ENCODE measurements at regions not wholly inside any gene's neighbourhood (a gene's known extent, or its start where the extent isn't known, plus 50 kb on each side); places are given as distances from the start of the nearest gene placed in this dataset.

- Histone ChIP-seq H3K4me3 (ENCODE audit: low read length) (no peak overlapping the region), H3K36me3 (ENCODE audit: insufficient read depth, low read length) (no peaks in the 10 kb centered on the region), H3K27ac (ENCODE audit: low read depth, low read length) (no peak overlapping the region), H3K4me1 (ENCODE audit: insufficient read depth, low read length) (peaks cover 4% of the 10 kb centered on the region; the same call in 1 of the 2 replicates), H3K27me3 (ENCODE audit: insufficient read depth, low read length) (no peaks in the 10 kb centered on the region), H3K9me3 (ENCODE audit: insufficient read depth, low read depth, low read length) (no peaks in the 10 kb centered on the region), H3K9ac (ENCODE audit: low read depth, low read length) (no peak overlapping the region)
- 92% methylated on average over 4 of the region's 4 CpGs for WGBS
Measured at GRCh38 chr5:123906698-123907295, 394.8 kb downstream of the CSNK1G3 start.

DNA sequence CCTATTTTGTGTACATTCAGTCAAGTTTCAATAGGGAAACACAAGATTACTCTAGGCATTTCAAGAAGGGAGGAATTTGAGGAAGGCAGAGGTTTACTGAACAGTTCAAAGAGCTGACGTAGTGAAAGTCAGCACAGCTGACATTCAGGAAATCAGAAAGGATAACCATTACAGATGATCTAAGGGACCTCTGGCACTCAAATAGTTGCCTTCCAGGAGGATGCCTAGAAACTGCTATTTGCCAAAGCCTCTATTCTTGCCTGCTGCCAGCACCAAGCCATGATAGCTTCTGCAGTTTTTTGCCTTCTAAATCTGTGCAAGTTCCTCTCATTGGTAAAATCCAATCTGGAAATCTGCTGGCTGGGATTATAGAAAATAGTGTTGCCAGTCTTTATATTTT, 373.1 kb downstream of the CSNK1G3 start:
- WGBS = 96% methylated on average over 1 of the region's 1 CpG
- Histone ChIP-seq H3K9me3 (ENCODE audit: insufficient read depth, low read depth, low read length) (no peaks in the 10 kb centered on the region), H3K27ac (ENCODE audit: low read depth, low read length) (no peak overlapping the region), H3K9ac (ENCODE audit: low read depth, low read length) (no peak overlapping the region), H3K4me1 (ENCODE audit: insufficient read depth, low read length) (peaks cover 20% of the 10 kb centered on the region), H3K27me3 (ENCODE audit: insufficient read depth, low read length) (no peaks in the 10 kb centered on the region), H3K36me3 (ENCODE audit: insufficient read depth, low read length) (no peaks in the 10 kb centered on the region), H3K4me3 (ENCODE audit: low read length) (no peak overlapping the region)

DNA sequence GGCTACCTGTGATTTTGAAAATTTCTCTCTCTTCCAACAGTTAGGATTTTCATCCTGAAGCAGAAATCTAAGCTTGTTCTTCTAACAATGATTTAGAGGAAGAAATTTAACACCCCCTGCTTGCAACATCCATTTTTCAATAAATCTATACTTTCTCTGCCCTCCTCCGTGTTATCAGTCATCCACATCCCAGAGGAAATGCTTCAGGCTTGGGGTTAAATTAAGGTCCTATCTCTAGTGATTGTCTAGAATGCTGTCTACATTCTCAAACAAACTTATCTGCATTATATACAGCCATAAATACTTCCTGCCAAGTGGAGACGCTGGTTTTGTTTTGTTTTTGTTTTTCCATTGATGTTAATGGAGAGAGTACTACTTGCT, 371.0 kb downstream of the CSNK1G3 start:
- Histone ChIP-seq H3K9me3 (ENCODE audit: insufficient read depth, low read depth, low read length) (no peaks in the 10 kb centered on the region), H3K36me3 (ENCODE audit: insufficient read depth, low read length) (no peaks in the 10 kb centered on the region), H3K27me3 (ENCODE audit: insufficient read depth, low read length) (no peaks in the 10 kb centered on the region), H3K4me1 (ENCODE audit: insufficient read depth, low read length) (peaks cover 37% of the 10 kb centered on the region), H3K27ac (ENCODE audit: low read depth, low read length) (no peak overlapping the region), H3K4me3 (ENCODE audit: low read length) (no peak overlapping the region), H3K9ac (ENCODE audit: low read depth, low read length) (no peak overlapping the region)
- 60% methylated on average over 1 of the region's 2 CpGs for WGBS

DNA sequence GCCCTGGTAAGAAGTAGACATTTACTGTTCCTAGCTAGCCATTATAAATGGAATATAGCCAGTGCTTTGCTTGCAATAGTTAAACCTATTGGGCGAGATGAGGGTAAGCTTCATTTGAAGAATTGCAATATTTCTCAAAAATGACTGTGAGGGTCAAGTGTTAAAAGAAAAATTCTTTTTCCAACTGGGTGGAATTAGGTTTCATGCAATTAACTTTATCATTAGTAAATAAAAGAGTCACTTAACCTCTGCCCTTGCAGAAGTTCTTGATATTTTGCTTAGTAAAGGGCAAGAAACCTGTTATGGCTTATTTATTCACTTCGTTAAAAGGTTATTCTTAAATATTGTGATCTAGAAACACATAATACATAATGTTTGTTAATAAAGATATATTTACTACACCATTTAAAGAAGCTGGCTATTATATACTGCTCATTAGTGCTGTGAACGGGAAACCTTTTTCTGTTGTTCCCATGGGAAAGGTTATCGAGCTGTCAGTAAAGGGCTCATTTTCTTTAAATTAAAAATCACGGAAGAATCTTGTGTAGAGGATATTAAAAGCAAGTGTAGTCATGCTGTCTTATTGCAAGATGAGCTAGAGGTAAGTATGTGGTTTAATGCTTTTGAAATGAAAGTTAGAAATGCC, 370.5 kb downstream of the CSNK1G3 start:
- Histone ChIP-seq H3K4me1 (ENCODE audit: insufficient read depth, low read length) (peaks cover 37% of the 10 kb centered on the region), H3K9ac (ENCODE audit: low read depth, low read length) (no peak overlapping the region), H3K27ac (ENCODE audit: low read depth, low read length) (no peak overlapping the region), H3K9me3 (ENCODE audit: insufficient read depth, low read depth, low read length) (no peaks in the 10 kb centered on the region), H3K4me3 (ENCODE audit: low read length) (no peak overlapping the region), H3K27me3 (ENCODE audit: insufficient read depth, low read length) (no peaks in the 10 kb centered on the region), H3K36me3 (ENCODE audit: insufficient read depth, low read length) (no peaks in the 10 kb centered on the region)
- 70% methylated on average over 4 of the region's 5 CpGs for WGBS

GRCh38 chr5:123881759-123882244, 369.8 kb downstream of the CSNK1G3 start:
- no peak overlapping the region for H3K4me3 ChIP-seq (ENCODE audit: low read length)
- H3K9me3 ChIP-seq (ENCODE audit: insufficient read depth, low read depth, low read length) = no peaks in the 10 kb centered on the region
- 80% methylated on average over 6 of the region's 6 CpGs for WGBS
- H3K27me3 ChIP-seq (ENCODE audit: insufficient read depth, low read length) = no peaks in the 10 kb centered on the region
- H3K4me1 ChIP-seq (ENCODE audit: insufficient read depth, low read length) = peaks cover 41% of the 10 kb centered on the region
- no peak overlapping the region for H3K9ac ChIP-seq (ENCODE audit: low read depth, low read length)
- H3K27ac ChIP-seq (ENCODE audit: low read depth, low read length) = no peak overlapping the region
- H3K36me3 ChIP-seq (ENCODE audit: insufficient read depth, low read length) = no peaks in the 10 kb centered on the region

DNA sequence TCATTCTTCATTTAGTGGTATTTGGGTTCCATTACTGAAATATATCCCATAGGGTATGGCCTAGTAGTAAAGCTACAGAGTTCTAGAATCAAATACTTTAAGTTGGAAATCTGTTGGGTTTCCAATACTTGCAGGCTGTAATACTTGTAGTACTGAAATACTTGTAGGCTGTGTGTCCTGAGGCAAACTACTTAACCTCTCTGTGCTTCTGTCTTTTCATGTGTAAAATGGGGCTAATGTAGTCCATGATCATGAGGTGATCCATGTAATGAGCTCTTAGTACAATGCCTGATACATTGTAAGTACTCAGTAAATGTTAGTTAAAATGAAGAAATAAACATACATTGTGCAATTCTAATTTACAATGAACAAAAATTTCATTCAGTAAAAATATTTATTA, 368.9 kb downstream of the CSNK1G3 start:
- Histone ChIP-seq H3K4me1 (ENCODE audit: insufficient read depth, low read length) (peaks cover 50% of the 10 kb centered on the region), H3K27me3 (ENCODE audit: insufficient read depth, low read length) (no peaks in the 10 kb centered on the region), H3K36me3 (ENCODE audit: insufficient read depth, low read length) (no peaks in the 10 kb centered on the region), H3K27ac (ENCODE audit: low read depth, low read length) (no peak overlapping the region), H3K9me3 (ENCODE audit: insufficient read depth, low read depth, low read length) (no peaks in the 10 kb centered on the region), H3K4me3 (ENCODE audit: low read length) (no peak overlapping the region), H3K9ac (ENCODE audit: low read depth, low read length) (no peak overlapping the region)

DNA sequence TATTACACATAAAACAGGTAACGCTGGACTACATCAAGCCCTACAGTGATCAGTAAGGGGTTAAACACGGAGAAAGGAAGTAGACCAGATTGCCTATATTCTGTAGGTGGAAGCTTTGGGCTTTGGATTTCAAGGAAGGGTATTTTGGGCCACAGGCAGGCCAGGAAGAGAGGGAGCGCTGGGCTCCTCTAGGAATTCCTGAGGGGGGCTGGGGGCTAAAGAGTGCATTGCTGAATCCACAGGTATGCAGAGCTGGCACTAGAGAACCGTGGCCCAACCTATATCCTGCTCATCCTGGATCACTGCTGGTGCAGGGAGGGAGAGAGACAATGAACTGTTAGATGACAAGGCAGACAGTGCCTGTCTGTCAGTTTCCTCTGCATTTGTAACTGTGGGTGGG, 367.1 kb downstream of the CSNK1G3 start:
- Histone ChIP-seq H3K4me3 (ENCODE audit: low read length) (no peak overlapping the region), H3K36me3 (ENCODE audit: insufficient read depth, low read length) (no peaks in the 10 kb centered on the region), H3K27ac (ENCODE audit: low read depth, low read length) (no peak overlapping the region; the same call in 1 of the 2 replicates), H3K9ac (ENCODE audit: low read depth, low read length) (no peak overlapping the region), H3K4me1 (ENCODE audit: insufficient read depth, low read length) (peaks cover 68% of the 10 kb centered on the region), H3K27me3 (ENCODE audit: insufficient read depth, low read length) (no peaks in the 10 kb centered on the region), H3K9me3 (ENCODE audit: insufficient read depth, low read depth, low read length) (no peaks in the 10 kb centered on the region)
- WGBS = 55% methylated on average over 4 of the region's 4 CpGs

GRCh38 chr5:123876276-123876790, 364.4 kb downstream of the CSNK1G3 start:
- whole genome bisulfite sequencing = 14% methylated on average over 4 of the region's 4 CpGs
- peak overlapping the region; percentile 64 for H3K9ac ChIP-seq (ENCODE audit: low read depth, low read length)
- peak overlapping the region; percentile 91 for H3K27ac ChIP-seq (ENCODE audit: low read depth, low read length)
- H3K9me3 ChIP-seq (ENCODE audit: insufficient read depth, low read depth, low read length) = no peaks in the 10 kb centered on the region
- H3K4me3 ChIP-seq (ENCODE audit: low read length) = peak overlapping the region; percentile 28
- H3K4me1 ChIP-seq (ENCODE audit: insufficient read depth, low read length) = peaks cover 65% of the 10 kb centered on the region
- H3K27me3 ChIP-seq (ENCODE audit: insufficient read depth, low read length) = no peaks in the 10 kb centered on the region
- no peaks in the 10 kb centered on the region for H3K36me3 ChIP-seq (ENCODE audit: insufficient read depth, low read length)

DNA sequence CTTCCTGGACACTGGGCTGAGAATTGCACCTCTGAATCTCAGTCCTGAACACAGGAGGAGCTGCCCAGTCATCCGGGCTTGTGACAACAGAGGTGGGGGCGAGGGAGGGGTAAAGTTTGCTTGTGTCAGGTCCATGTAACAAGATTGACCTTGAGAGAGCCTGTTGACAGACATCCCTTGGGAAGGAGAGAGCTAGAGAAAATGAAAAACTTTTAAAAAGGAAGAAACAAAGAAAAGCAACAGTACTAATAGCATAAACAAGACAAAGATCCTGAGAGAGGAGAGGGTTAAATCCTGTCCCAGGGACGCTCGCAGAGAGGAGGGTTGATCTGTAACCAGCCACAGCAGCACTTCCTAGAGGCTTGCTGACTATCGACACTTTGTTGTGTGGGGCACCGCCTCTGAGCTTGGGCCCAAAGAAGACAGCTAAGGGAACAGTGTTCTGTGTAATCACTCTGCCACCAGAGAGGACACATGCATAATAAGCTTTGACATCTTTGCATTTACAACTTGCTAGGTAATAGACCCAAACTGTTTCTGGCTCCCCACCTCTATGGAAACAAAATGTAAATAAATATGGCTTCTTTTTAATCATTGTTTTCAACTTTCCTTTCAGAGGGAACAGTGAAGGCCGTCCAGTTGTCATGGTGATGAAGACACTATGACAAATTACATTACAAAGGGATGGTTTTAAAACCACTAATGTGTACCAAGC, 363.7 kb downstream of the CSNK1G3 start:
- Histone ChIP-seq H3K27ac (ENCODE audit: low read depth, low read length) (peak overlapping the region; percentile 91), H3K36me3 (ENCODE audit: insufficient read depth, low read length) (no peaks in the 10 kb centered on the region), H3K9me3 (ENCODE audit: insufficient read depth, low read depth, low read length) (no peaks in the 10 kb centered on the region), H3K4me3 (ENCODE audit: low read length) (peak overlapping the region; percentile 28), H3K9ac (ENCODE audit: low read depth, low read length) (peak overlapping the region; percentile 64), H3K27me3 (ENCODE audit: insufficient read depth, low read length) (no peaks in the 10 kb centered on the region), H3K4me1 (ENCODE audit: insufficient read depth, low read length) (peaks cover 64% of the 10 kb centered on the region)
- WGBS = 0% methylated on average over 6 of the region's 7 CpGs

GRCh38 chr5:123874600-123875201, 362.7 kb downstream of the CSNK1G3 start:
- H3K4me1 ChIP-seq (ENCODE audit: insufficient read depth, low read length) = peaks cover 63% of the 10 kb centered on the region
- H3K9me3 ChIP-seq (ENCODE audit: insufficient read depth, low read depth, low read length) = no peaks in the 10 kb centered on the region
- no peaks in the 10 kb centered on the region for H3K27me3 ChIP-seq (ENCODE audit: insufficient read depth, low read length)
- no peaks in the 10 kb centered on the region for H3K36me3 ChIP-seq (ENCODE audit: insufficient read depth, low read length)
- H3K9ac ChIP-seq (ENCODE audit: low read depth, low read length) = peak overlapping the region; percentile 64; the same call in 1 of the 2 replicates
- peak overlapping the region; percentile 28 for H3K4me3 ChIP-seq (ENCODE audit: low read length)
- WGBS = 1% methylated on average over 4 of the region's 4 CpGs
- H3K27ac ChIP-seq (ENCODE audit: low read depth, low read length) = peak overlapping the region; percentile 91

DNA sequence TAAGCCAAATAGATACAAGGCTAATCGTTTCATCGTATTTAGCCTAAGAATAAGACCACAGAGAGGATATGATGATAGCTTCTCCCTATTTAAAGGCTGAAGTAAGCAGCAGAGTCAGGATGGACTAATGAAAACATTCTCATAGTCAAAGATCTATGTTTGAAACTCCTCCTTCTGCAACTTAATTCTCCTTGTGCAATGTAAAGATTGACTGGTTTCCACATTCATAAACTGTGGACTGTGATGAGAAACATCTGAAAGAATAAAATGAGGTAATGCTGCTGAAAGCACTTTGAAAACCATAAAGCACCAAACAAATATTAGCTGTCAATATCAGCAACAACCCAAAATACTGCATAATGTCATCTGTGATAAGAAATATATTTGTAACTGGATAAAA, 361.9 kb downstream of the CSNK1G3 start:
- Histone ChIP-seq H3K27me3 (ENCODE audit: insufficient read depth, low read length) (no peaks in the 10 kb centered on the region), H3K27ac (ENCODE audit: low read depth, low read length) (peak overlapping the region; percentile 91), H3K4me3 (ENCODE audit: low read length) (no peak overlapping the region), H3K36me3 (ENCODE audit: insufficient read depth, low read length) (no peaks in the 10 kb centered on the region), H3K4me1 (ENCODE audit: insufficient read depth, low read length) (peaks cover 55% of the 10 kb centered on the region), H3K9ac (ENCODE audit: low read depth, low read length) (peak overlapping the region; percentile 49; the same call in 1 of the 2 replicates), H3K9me3 (ENCODE audit: insufficient read depth, low read depth, low read length) (no peaks in the 10 kb centered on the region)
- 80% methylated on average over 1 of the region's 2 CpGs for WGBS

Measured in HUES64 (cell line).